ENCODE measurements at regions not wholly inside any gene's neighbourhood (a gene's known extent, or its start where the extent isn't known, plus 50 kb on each side); places are given as distances from the start of the nearest gene placed in this dataset.
"Not testable (repeated sequence)": the region's sequence is repeated elsewhere in the genome, so short reads cannot be mapped to it uniquely, and the experiment has no call there.

GRCh38 chr12:107493666-107494065, 191.9 kb upstream of the PWP1 start:
- no peak for DNase-seq (ENCODE audit: low read depth)

GRCh38 chr12:107494331-107494730, 191.3 kb upstream of the PWP1 start:
- no peak for DNase-seq (ENCODE audit: low read depth)

- no peak for DNase-seq (ENCODE audit: low read depth)
These were observed 190.0 kb upstream of the PWP1 start for GRCh38 chr12:107495604-107496003.

- DNase-seq (ENCODE audit: low read depth): no peak
These were observed 188.4 kb upstream of the PWP1 start for GRCh38 chr12:107497231-107497630.

- no peak for DNase-seq (ENCODE audit: low read depth)
These were observed 185.3 kb upstream of the PWP1 start for GRCh38 chr12:107500307-107500706.

GRCh38 chr12:107501681-107502080, 183.9 kb upstream of the PWP1 start:
- DNase-seq (ENCODE audit: low read depth): no peak

- DNase-seq (ENCODE audit: low read depth): no peak
These were observed 182.3 kb upstream of the PWP1 start for GRCh38 chr12:107503129-107503855.

GRCh38 chr12:107503887-107504885, 181.4 kb upstream of the PWP1 start:
- DNase-seq (ENCODE audit: low read depth): no peak

GRCh38 chr12:107509421-107509820, 176.2 kb upstream of the PWP1 start:
- DNase-seq (ENCODE audit: low read depth): no peak

- DNase-seq (ENCODE audit: low read depth): no peak
These were observed 175.4 kb upstream of the PWP1 start for GRCh38 chr12:107510211-107510610.

GRCh38 chr12:107511292-107511691, 174.3 kb upstream of the PWP1 start:
- DNase-seq (ENCODE audit: low read depth): no peak

GRCh38 chr12:107512391-107512790, 173.2 kb upstream of the PWP1 start:
- no peak for DNase-seq (ENCODE audit: low read depth)

GRCh38 chr12:107513184-107513583, 172.4 kb upstream of the PWP1 start:
- DNase-seq (ENCODE audit: low read depth): no peak

GRCh38 chr12:107513636-107514400, 171.8 kb upstream of the PWP1 start:
- DNase-seq (ENCODE audit: low read depth): no peak

- DNase-seq (ENCODE audit: low read depth): no peak
These were observed 170.6 kb upstream of the PWP1 start for GRCh38 chr12:107514887-107515445.

- DNase-seq (ENCODE audit: low read depth): no peak
These were observed 170.1 kb upstream of the PWP1 start for GRCh38 chr12:107515446-107515958.

GRCh38 chr12:107517816-107518215, 167.8 kb upstream of the PWP1 start:
- not testable (repeated sequence) for DNase-seq (ENCODE audit: low read depth)

- DNase-seq (ENCODE audit: low read depth): no peak
These were observed 166.7 kb upstream of the PWP1 start for GRCh38 chr12:107518868-107519267.

- DNase-seq (ENCODE audit: low read depth): no peak
These were observed 165.4 kb upstream of the PWP1 start for GRCh38 chr12:107519906-107520859.

- DNase-seq (ENCODE audit: low read depth): no peak
These were observed 163.7 kb upstream of the PWP1 start for GRCh38 chr12:107521826-107522355.
